ENCODE measurements at regions not wholly inside any gene's neighbourhood (a gene's known extent, or its start where the extent isn't known, plus 50 kb on each side); places are given as distances from the start of the nearest gene placed in this dataset.

DNA sequence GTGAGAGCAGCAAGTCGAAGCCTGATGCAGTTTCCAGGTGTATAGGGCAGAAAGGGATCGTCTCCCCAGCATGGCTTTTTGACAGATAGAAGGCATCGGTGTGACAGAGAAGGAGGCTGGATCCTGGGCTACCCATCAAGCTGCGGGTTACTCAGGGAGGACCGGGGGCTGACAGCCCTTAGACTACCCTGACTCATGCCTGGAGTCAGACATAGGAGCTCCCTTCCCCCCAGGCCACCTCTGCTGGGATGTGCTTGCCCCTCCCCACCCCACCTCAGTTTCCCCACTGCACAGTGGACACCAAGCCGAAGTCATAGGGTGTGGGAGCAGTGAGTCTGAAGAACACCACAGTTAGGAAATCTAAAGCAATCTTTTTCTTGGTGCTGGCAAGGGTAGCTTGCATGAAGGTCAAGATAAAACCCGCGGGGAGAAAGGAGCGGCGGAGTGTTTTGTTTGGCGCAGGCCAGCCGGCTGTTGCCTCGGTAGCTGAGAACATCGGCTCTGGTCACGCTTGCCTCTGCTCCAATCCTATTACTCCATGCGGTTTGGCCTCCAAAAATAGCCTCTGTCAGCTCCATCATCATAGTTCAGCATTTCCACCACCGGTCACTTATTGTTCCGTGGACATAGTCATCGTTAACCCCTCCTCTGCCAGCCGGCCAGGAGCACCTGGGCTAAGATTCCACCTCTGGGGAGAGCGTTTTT, 169.2 kb upstream of the GLI2 start:
- no peak for DNase-seq (ENCODE audit: insufficient read length, low spot score)
- no peak for FAIRE-seq
- TF ChIP-seq POLR2AphosphoS5 (IDR thresholded peaks at IDR 0.05; ENCODE audit: low read depth, low read length) = no peak
- no peak for TF ChIP-seq TAF1 (IDR thresholded peaks at IDR 0.05; ENCODE audit: low read depth, low read length)
- no peak for TF ChIP-seq POLR2A (IDR thresholded peaks at IDR 0.05; ENCODE audit: low read depth, low read length)
- no peak for TF ChIP-seq PAX5 (IDR thresholded peaks at IDR 0.05; ENCODE audit: insufficient read depth, low read length, severe bottlenecking)
- TF ChIP-seq POU2F2 (IDR thresholded peaks at IDR 0.05; ENCODE audit: low read depth, low read length) = no peak
- TF ChIP-seq SPI1 (IDR thresholded peaks at IDR 0.05; ENCODE audit: low read depth, low read length) = no peak

DNA sequence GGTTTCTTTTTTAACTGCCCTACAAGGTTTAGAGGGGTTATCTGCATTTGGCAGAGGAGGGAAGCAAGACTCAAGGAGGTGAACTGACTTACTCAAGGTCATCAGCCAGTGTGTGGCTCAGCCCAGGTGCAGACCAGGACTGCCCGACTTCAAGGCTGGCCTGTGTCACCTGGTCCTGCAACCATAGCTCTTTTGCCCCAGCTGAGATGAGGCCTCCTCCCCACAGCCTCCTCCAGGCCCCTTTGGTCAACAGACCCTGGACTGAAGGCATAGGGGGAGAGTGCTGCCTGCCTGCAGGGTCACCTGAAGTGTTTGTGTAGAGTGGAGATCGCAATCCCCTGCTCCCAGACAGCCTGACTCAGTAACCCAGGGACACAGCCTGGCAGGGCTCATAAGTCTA, 168.5 kb upstream of the GLI2 start:
- TF ChIP-seq POU2F2 (IDR thresholded peaks at IDR 0.05; ENCODE audit: low read depth, low read length) (no peak), POLR2AphosphoS5 (IDR thresholded peaks at IDR 0.05; ENCODE audit: low read depth, low read length) (no peak), TAF1 (IDR thresholded peaks at IDR 0.05; ENCODE audit: low read depth, low read length) (no peak), POLR2A (IDR thresholded peaks at IDR 0.05; ENCODE audit: low read depth, low read length) (no peak), PAX5 (IDR thresholded peaks at IDR 0.05; ENCODE audit: insufficient read depth, low read length, severe bottlenecking) (no peak), SPI1 (IDR thresholded peaks at IDR 0.05; ENCODE audit: low read depth, low read length) (no peak)
- FAIRE-seq = no peak

DNA sequence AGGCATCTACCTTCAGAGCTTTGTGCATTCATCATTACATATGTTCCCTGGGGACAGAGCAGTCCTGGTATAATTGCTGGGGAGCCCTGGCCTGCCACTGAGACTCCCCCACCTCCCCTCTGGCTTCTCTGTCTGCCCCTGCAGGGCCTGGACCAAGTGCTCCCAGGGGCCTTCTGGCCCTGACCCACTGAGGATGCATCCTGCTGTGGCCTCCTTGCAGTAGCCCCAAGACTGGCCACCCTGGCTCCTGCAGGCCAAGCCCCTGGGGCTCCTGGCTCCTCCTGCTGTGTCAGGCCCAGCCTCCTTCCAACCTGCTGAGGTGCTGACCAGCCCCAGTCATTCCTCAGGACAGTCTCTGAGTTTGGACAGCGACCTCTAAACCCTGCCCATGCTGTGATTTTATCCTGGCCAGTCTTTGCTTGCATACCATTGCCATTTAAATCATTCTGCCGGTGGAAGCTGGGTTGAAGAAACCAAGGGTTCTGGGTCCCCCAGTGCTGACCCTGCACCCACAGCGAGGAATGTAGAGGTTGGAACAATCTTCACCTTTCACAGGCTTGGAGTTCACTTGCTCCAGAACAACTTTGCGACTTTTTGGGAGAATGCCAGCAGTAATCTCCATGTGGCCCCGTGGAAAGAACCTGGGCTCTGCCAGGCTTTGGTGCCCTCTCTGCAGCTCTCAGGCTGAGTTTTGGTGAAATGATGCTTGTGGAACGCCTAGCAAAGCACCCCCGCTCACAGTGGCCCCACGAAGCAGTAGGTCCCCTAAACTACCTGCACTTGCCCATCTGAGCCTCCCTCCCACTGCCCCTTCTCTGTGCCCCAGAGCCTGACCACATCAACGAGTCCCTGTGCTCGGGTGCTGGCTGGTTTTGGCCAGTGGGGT, 167.3 kb upstream of the GLI2 start:
- TF ChIP-seq SPI1 (IDR thresholded peaks at IDR 0.05; ENCODE audit: low read depth, low read length) (no peak), PAX5 (IDR thresholded peaks at IDR 0.05; ENCODE audit: insufficient read depth, low read length, severe bottlenecking) (no peak), POLR2A (IDR thresholded peaks at IDR 0.05; ENCODE audit: low read depth, low read length) (no peak), POU2F2 (IDR thresholded peaks at IDR 0.05; ENCODE audit: low read depth, low read length) (no peak), TAF1 (IDR thresholded peaks at IDR 0.05; ENCODE audit: low read depth, low read length) (no peak)
- DNase-seq (ENCODE audit: insufficient read length, low spot score) (no peak), FAIRE-seq (no peak)

More for the DNA sequence above, 168.5 kb upstream of the GLI2 start:
- DNase-seq (ENCODE audit: insufficient read length, low spot score) = no peak

DNA sequence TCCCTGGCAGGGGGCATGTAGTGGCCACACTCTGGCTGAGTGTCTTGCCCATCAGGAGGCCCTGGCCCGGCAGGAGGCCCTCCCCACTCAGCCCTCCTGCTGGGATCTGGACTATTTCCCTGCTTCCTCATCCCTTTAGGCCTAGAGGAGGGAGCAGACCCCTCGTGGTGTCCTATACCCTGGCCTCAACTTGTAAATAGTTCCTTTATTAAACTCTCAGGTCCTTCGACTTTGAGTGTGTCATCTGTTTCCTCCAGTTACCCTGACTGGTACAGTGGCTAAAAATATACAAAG, 166.7 kb upstream of the GLI2 start:
- FAIRE-seq (no peak), DNase-seq (ENCODE audit: insufficient read length, low spot score) (no peak)
- TF ChIP-seq POLR2A (IDR thresholded peaks at IDR 0.05; ENCODE audit: low read depth, low read length) = no peak

DNA sequence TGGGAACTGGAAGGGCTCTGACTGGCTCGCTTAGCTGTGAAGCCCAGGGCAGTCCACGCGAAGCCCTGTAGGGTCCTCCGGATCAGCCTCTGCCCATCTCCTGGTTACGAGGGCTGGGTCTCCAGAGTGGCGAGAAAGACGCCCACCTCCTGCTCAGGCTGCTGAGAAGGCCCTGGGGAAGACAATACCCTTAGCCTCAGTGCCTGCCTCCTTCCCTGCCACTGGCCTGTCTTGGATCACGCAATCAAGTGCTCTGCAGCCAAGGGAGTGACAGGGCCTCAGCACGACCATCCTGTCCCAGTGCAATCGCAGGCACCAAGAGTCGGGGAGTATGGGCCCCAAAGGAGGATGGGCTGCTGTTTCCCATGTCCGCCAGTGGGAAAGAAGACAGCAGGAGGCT, 165.7 kb upstream of the GLI2 start:
- DNase-seq (ENCODE audit: insufficient read length, low spot score) (no peak), FAIRE-seq (no peak)
- no peak for TF ChIP-seq POLR2A (IDR thresholded peaks at IDR 0.05; ENCODE audit: low read depth, low read length)
- no peak for TF ChIP-seq POU2F2 (IDR thresholded peaks at IDR 0.05; ENCODE audit: low read depth, low read length)
- no peak for TF ChIP-seq POLR2AphosphoS5 (IDR thresholded peaks at IDR 0.05; ENCODE audit: low read depth, low read length)
- no peak for TF ChIP-seq TAF1 (IDR thresholded peaks at IDR 0.05; ENCODE audit: low read depth, low read length)
- TF ChIP-seq PAX5 (IDR thresholded peaks at IDR 0.05; ENCODE audit: insufficient read depth, low read length, severe bottlenecking) = no peak
- no peak for TF ChIP-seq SPI1 (IDR thresholded peaks at IDR 0.05; ENCODE audit: low read depth, low read length)

DNA sequence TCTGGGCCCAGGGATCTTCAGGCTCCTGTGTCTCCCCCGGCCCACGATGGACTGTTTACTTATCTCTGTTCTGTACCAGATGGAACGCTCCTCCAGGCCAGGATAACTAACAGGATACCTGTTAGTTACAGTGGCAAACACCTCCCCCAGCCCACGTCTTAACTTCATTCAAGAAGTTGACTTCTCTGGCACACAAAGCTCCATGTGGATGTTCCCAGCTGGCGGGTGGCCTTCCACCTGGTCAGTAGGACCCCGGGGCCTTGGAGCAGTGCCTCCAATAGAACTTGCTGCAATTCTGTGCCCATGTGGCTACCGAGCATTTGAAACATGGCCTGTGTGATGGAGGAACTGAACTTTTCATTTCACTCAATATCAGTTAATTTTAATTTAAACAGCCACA, 165.1 kb upstream of the GLI2 start:
- no peak for FAIRE-seq
- TF ChIP-seq POLR2A (IDR thresholded peaks at IDR 0.05; ENCODE audit: low read depth, low read length) = no peak
- TF ChIP-seq PAX5 (IDR thresholded peaks at IDR 0.05; ENCODE audit: insufficient read depth, low read length, severe bottlenecking) = no peak
- no peak for TF ChIP-seq TAF1 (IDR thresholded peaks at IDR 0.05; ENCODE audit: low read depth, low read length)
- no peak for TF ChIP-seq POLR2AphosphoS5 (IDR thresholded peaks at IDR 0.05; ENCODE audit: low read depth, low read length)
- no peak for TF ChIP-seq SPI1 (IDR thresholded peaks at IDR 0.05; ENCODE audit: low read depth, low read length)
- no peak for TF ChIP-seq POU2F2 (IDR thresholded peaks at IDR 0.05; ENCODE audit: low read depth, low read length)
- DNase-seq (ENCODE audit: insufficient read length, low spot score) = no peak

DNA sequence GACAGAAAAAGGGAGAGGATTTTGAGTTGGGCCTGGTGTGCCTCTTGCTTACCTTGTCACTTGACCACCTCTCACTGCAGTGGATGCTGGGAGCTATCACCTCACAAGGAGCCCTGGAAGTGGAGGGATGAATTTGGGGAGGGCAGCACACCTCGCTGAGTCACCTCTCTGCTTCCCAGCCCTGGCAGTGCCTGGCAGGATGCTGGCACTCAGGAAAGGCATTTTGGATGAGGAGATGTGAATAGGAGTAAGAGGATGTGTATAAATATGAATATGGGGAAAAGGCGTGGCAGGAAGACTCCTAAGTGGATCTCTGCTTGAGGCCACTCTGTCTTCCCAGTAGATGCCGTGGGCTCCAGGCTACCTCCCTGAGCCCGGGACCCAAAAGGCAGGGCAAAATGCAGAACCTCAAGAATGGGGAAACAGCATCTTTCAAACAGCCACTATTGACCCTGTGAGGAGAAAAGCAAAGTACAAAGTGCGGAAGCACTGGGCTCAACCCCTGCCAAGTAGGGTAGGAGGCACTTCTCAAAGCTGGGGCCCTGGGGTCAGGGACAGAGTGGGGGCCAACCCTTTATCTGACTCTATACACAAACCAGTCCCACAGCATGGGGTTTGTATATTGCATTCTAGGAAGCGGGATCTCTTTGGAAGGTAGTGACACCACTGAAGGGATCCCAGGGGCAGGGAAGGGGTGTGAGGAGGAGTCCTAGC, 164.5 kb upstream of the GLI2 start:
- FAIRE-seq (no peak), DNase-seq (ENCODE audit: insufficient read length, low spot score) (no peak)
- no peak for TF ChIP-seq SPI1 (IDR thresholded peaks at IDR 0.05; ENCODE audit: low read depth, low read length)
- TF ChIP-seq POLR2A (IDR thresholded peaks at IDR 0.05; ENCODE audit: low read depth, low read length) = no peak
- TF ChIP-seq PAX5 (IDR thresholded peaks at IDR 0.05; ENCODE audit: insufficient read depth, low read length, severe bottlenecking) = no peak
- no peak for TF ChIP-seq POLR2AphosphoS5 (IDR thresholded peaks at IDR 0.05; ENCODE audit: low read depth, low read length)
- TF ChIP-seq POU2F2 (IDR thresholded peaks at IDR 0.05; ENCODE audit: low read depth, low read length) = no peak

DNA sequence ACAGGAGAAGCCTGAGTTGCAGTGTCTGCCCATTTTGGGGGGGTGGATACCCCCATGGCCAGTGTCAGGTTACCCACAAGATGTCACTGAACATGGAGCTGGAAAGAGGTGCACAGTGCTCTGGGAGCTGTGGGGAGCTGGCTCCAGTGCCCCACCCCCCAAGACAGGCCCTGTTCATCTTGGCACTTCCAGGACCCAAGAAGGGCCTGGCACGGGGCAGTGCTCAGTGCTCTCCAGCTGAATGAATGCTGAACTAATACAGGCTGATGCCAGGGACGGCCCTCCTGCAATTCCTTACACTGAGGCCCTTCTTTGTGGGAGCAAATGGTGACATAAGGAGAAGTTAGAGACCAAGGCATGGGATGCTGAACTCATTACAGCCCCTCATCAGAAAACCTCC, 163.4 kb upstream of the GLI2 start:
- DNase-seq (ENCODE audit: insufficient read length, low spot score) (no peak), FAIRE-seq (no peak)
- no peak for TF ChIP-seq POLR2A (IDR thresholded peaks at IDR 0.05; ENCODE audit: low read depth, low read length)
- no peak for TF ChIP-seq SPI1 (IDR thresholded peaks at IDR 0.05; ENCODE audit: low read depth, low read length)
- TF ChIP-seq POU2F2 (IDR thresholded peaks at IDR 0.05; ENCODE audit: low read depth, low read length) = no peak
- no peak for TF ChIP-seq POLR2AphosphoS5 (IDR thresholded peaks at IDR 0.05; ENCODE audit: low read depth, low read length)
- no peak for TF ChIP-seq TAF1 (IDR thresholded peaks at IDR 0.05; ENCODE audit: low read depth, low read length)
- TF ChIP-seq PAX5 (IDR thresholded peaks at IDR 0.05; ENCODE audit: insufficient read depth, low read length, severe bottlenecking) = no peak

DNA sequence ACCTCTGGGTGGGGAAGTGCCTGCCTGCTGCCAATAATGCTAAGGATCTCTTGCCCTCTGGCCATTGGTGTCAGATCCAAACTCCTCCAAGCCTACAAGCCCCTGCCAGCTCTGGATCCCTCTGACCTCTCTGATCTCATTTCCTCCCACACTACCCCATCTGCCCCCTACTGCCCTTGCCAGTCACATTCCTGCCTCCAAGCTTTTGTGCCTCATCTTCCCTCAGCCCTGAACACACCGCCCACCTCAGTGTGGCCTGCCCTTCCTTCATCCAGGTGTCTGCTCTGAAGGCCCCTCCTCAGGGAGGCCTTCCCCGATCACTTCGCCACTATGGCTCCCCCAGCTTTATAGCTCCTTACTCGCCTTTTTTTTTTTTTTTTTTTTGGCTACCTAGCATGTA, 161.0 kb upstream of the GLI2 start:
- no peak for TF ChIP-seq TAF1 (IDR thresholded peaks at IDR 0.05; ENCODE audit: low read depth, low read length)
- no peak for TF ChIP-seq SPI1 (IDR thresholded peaks at IDR 0.05; ENCODE audit: low read depth, low read length)
- no peak for TF ChIP-seq POLR2A (IDR thresholded peaks at IDR 0.05; ENCODE audit: low read depth, low read length)
- TF ChIP-seq PAX5 (IDR thresholded peaks at IDR 0.05; ENCODE audit: insufficient read depth, low read length, severe bottlenecking) = no peak
- TF ChIP-seq POLR2AphosphoS5 (IDR thresholded peaks at IDR 0.05; ENCODE audit: low read depth, low read length) = no peak
- TF ChIP-seq POU2F2 (IDR thresholded peaks at IDR 0.05; ENCODE audit: low read depth, low read length) = no peak
- no peak for DNase-seq (ENCODE audit: insufficient read length, low spot score)
- no peak for FAIRE-seq

All from GM12891 (cell line).